ENCODE measurements at regions not wholly inside any gene's neighbourhood (a gene's known extent, or its start where the extent isn't known, plus 50 kb on each side); places are given as distances from the start of the nearest gene placed in this dataset.
A peak's percentile ranks its signal among the peaks of the same experiment; 100 is the strongest.
"Not testable (repeated sequence)": the region's sequence is repeated elsewhere in the genome, so short reads cannot be mapped to it uniquely, and the experiment has no call there.

DNA sequence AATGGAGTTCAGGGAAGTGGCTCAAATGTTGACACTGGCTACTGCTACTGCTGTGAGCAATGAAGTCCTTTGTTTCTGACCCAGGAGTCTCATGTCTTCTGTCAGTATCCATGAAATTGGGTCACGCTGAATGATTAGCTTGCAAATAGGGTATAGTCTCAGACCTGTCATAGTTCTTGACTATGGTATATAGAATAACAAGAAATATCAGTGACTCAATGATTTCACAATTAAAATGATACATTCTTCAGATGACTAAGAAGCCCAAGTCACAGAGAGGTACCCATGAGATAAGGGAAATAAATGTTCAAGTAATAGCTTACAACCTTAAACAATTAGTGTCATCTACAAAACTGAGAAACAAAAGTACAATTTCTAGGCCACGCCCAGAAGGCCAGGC is 89.3 kb downstream of the LYZL2 start:
- no peak for DNase-seq
- intact Hi-C loops (cut with DNase I; ENCODE audit: low total_unique reads), result loop anchor here (5.0 kb wide), 1 partner anchor 128 kb away; no protein-coding TSS in a partner anchor
- no peak for TF ChIP-seq POLR2A (IDR thresholded peaks at IDR 0.05)
- TF ChIP-seq, protein P1, sequence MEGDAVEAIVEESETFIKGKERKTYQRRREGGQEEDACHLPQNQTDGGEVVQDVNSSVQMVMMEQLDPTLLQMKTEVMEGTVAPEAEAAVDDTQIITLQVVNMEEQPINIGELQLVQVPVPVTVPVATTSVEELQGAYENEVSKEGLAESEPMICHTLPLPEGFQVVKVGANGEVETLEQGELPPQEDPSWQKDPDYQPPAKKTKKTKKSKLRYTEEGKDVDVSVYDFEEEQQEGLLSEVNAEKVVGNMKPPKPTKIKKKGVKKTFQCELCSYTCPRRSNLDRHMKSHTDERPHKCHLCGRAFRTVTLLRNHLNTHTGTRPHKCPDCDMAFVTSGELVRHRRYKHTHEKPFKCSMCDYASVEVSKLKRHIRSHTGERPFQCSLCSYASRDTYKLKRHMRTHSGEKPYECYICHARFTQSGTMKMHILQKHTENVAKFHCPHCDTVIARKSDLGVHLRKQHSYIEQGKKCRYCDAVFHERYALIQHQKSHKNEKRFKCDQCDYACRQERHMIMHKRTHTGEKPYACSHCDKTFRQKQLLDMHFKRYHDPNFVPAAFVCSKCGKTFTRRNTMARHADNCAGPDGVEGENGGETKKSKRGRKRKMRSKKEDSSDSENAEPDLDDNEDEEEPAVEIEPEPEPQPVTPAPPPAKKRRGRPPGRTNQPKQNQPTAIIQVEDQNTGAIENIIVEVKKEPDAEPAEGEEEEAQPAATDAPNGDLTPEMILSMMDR (IDR thresholded peaks at IDR 0.05), result no peak
- H3K27me3 ChIP-seq, result no peaks in the 10 kb centered on the region
- H3K27ac ChIP-seq, result no peak overlapping the region
- no peaks in the 10 kb centered on the region for H3K36me3 ChIP-seq
- no peaks in the 10 kb centered on the region for H3K9me3 ChIP-seq
- H3K4me1 ChIP-seq, result no peaks in the 10 kb centered on the region
- no peak overlapping the region for H3K4me3 ChIP-seq

DNA sequence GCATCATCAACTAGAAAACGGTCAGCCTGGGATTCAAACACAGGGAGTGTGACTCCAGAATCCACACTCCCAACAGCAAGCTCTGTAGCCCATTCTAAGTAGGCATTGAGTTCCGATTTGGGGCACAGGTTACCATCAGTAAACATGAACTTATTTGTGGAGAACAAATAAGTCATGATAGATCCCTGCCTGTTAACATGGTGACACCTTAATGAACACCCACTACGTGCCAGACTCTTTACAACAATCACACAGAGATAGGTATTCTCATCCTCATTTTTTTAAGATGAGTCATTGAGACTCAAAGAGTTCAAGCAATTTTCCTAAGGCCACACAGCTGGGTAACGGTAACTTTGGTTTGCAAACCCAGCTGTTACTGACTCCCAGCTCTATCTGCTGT is 91.5 kb downstream of the LYZL2 start:
- peak overlapping the region; percentile 39 to 61 for H3K27ac ChIP-seq
- no peaks in the 10 kb centered on the region for H3K36me3 ChIP-seq
- no peaks in the 10 kb centered on the region for H3K27me3 ChIP-seq
- no peaks in the 10 kb centered on the region for H3K9me3 ChIP-seq
- TF ChIP-seq, protein P1 (IDR thresholded peaks at IDR 0.05), result no peak
- TF ChIP-seq POLR2A (IDR thresholded peaks at IDR 0.05), result no peak
- no peaks in the 10 kb centered on the region for H3K4me1 ChIP-seq
- intact Hi-C loops (cut with DNase I; ENCODE audit: low total_unique reads), result loop anchor here (5.0 kb wide), 1 partner anchor 54 kb away; no protein-coding TSS in a partner anchor
- DNase-seq, result no peak
- H3K4me3 ChIP-seq, result no peak overlapping the region

DNA sequence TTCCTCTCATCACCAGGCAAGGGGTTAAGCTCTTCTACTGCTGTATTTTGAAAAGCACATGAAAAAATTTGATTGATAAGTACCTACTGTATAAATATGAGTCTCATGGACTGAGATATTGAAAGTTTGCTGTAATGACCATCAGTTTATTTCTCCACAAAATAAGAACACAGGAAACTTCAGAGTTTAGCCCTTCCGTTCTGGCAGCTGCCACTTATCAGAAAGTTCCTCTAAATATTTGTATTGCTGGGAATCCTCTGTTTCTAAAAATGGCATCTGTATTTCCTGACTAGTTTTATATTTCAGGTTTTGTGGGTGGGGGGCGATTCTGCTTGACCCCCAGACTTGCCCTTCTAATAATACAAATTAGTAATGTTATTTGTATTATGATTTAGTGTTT is 92.0 kb downstream of the LYZL2 start:
- peak overlapping the region; percentile 39 to 61 for H3K27ac ChIP-seq
- H3K27me3 ChIP-seq, result no peaks in the 10 kb centered on the region
- no peaks in the 10 kb centered on the region for H3K4me1 ChIP-seq
- intact Hi-C loops (cut with DNase I; ENCODE audit: low total_unique reads), result loop anchor here (5.0 kb wide), 1 partner anchor 55 kb away; no protein-coding TSS in a partner anchor
- H3K36me3 ChIP-seq, result no peaks in the 10 kb centered on the region
- DNase-seq, result peak in 1 of 2 donors; percentile 23
- no peaks in the 10 kb centered on the region for H3K9me3 ChIP-seq
- no peak overlapping the region for H3K4me3 ChIP-seq
- TF ChIP-seq, protein P1 (IDR thresholded peaks at IDR 0.05), result no peak
- no peak for TF ChIP-seq POLR2A (IDR thresholded peaks at IDR 0.05)

DNA sequence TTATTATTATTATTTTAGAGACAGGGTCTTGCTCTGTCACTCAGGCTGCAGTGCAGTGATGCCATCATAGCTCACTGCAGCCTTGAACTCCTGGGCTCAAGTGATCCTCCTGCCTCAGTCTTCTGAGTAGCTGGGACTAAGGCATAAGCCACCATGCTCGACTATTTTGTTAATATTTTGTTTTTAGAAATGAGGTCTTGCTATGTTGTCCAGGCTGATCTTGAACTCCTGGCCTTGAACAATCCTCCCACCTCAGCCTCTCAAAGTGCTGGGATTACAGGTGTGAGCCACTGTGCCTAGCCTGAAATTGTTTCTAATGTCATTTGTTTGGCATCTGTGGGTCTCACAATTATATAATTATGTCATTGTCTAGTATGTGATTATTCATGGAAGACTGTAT is 92.4 kb downstream of the LYZL2 start:
- peak overlapping the region; percentile 44 to 61 for H3K27ac ChIP-seq
- H3K9me3 ChIP-seq, result not testable (repeated sequence)
- intact Hi-C loops (cut with DNase I; ENCODE audit: low total_unique reads), result loop anchor here (5.0 kb wide), 1 partner anchor 55 kb away; no protein-coding TSS in a partner anchor

DNA sequence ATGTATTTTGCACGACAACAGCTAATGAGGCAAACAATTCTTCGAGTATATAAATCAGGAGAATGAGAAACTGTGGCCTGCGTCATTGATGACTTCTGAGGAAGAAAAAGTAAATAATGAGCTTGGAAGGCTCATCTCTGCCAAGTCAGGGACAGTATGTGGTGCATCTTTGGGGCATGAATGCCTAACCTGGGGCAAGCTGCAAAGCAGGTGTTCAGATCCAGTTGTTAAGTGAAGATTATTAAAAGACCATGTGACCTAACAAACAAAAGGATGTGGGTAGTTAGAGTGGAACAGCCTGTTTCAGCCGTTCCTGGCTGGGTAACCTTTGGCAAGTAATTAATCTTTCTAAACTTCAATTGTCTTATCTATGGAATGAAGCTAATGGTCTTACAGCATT is 93.0 kb downstream of the LYZL2 start:
- H3K36me3 ChIP-seq, result no peaks in the 10 kb centered on the region
- H3K27ac ChIP-seq, result peak overlapping the region in 1 of 2 donors; percentile 61
- H3K4me3 ChIP-seq, result no peak overlapping the region
- intact Hi-C loops (cut with DNase I; ENCODE audit: low total_unique reads), result loop anchor here (5.0 kb wide), 1 partner anchor 56 kb away; no protein-coding TSS in a partner anchor
- no peak for DNase-seq
- H3K9me3 ChIP-seq, result no peaks in the 10 kb centered on the region
- TF ChIP-seq, protein P1 (IDR thresholded peaks at IDR 0.05), result no peak
- no peak for TF ChIP-seq POLR2A (IDR thresholded peaks at IDR 0.05)
- no peaks in the 10 kb centered on the region for H3K27me3 ChIP-seq
- H3K4me1 ChIP-seq, result no peaks in the 10 kb centered on the region

More for the DNA sequence above, 92.4 kb downstream of the LYZL2 start:
- not testable (repeated sequence) for H3K36me3 ChIP-seq, DNase-seq, H3K4me1 ChIP-seq, H3K27me3 ChIP-seq, H3K4me3 ChIP-seq

DNA sequence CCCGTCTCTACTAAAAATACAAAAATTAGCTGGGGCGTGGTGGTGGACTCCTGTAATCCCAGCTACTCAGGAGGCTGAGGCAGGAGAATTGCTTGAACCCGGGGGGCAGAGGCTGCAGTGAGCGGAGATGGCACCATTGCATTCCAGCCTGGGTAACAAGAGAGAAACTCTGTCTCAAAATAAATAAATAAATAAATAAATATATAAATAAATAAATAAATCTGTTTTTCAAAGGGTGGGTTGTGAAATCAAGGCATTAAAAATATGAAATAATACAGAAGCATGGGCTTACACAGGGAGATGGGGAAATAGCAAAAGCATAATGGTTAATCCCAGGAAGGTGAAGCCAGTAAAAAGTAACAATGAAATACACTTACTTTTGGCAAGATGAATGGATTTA is 93.9 kb downstream of the LYZL2 start:
- intact Hi-C loops (cut with DNase I; ENCODE audit: low total_unique reads), result loop anchor here (5.0 kb wide), 1 partner anchor 57 kb away; no protein-coding TSS in a partner anchor
- H3K27ac ChIP-seq, result no peak overlapping the region
- H3K4me3 ChIP-seq, result no peak overlapping the region
- H3K27me3 ChIP-seq, result no peaks in the 10 kb centered on the region
- TF ChIP-seq, protein P1 (IDR thresholded peaks at IDR 0.05), result no peak
- TF ChIP-seq POLR2A (IDR thresholded peaks at IDR 0.05), result no peak
- no peak for DNase-seq
- H3K9me3 ChIP-seq, result no peaks in the 10 kb centered on the region
- no peaks in the 10 kb centered on the region for H3K4me1 ChIP-seq
- H3K36me3 ChIP-seq, result no peaks in the 10 kb centered on the region
